ENCODE measurements at regions not wholly inside any gene's neighbourhood (a gene's known extent, or its start where the extent isn't known, plus 50 kb on each side); places are given as distances from the start of the nearest gene placed in this dataset.

- H4K91ac ChIP-seq (replicated peaks; ENCODE audit: insufficient read length, low read length) = no peak overlapping the region
- no peak overlapping the region for H3K27ac ChIP-seq (ENCODE audit: low read depth, low read length)
- H3K4me3 ChIP-seq (ENCODE audit: extremely low read depth in 1 of 4, insufficient read depth in 2 of 4, low read depth in 3 of 4, low read length in 4 of 4) = no peak overlapping the region
- no peak overlapping the region for H3K18ac ChIP-seq (ENCODE audit: extremely low read depth, low read length)
- H3K9ac ChIP-seq (replicated peaks in 1 of 4; ENCODE audit: extremely low read depth in 1 of 4, low read depth in 3 of 4, low read length in 3 of 4) = no peak overlapping the region
- H3K56ac ChIP-seq (replicated peaks; ENCODE audit: insufficient read length, low read depth, low read length) = no peak overlapping the region
- DNase-seq (ENCODE audit: low read depth in 1 of 2, low spot score in 2 of 2) (no peak), FAIRE-seq (no peak)
- no peaks in the 10 kb centered on the region for H3K27me3 ChIP-seq (replicated peaks in 1 of 4; ENCODE audit: control insufficient read depth in 3 of 4, extremely low read depth in 1 of 4, insufficient read depth in 3 of 4, low read length in 3 of 4)
- CTCF ChIA-PET (ENCODE audit: partially characterized antibody) = interaction anchor here (0.6 to 0.8 kb wide), 2 partner anchors 19 to 60 kb away, joined by 3 read pairs; no protein-coding TSS in a partner anchor
- H3K79me1 ChIP-seq (ENCODE audit: low read depth, low read length) = no peaks in the 10 kb centered on the region
- H4K5ac ChIP-seq (ENCODE audit: insufficient read length, low read depth, low read length) = no peak overlapping the region
- no peaks in the 10 kb centered on the region for H3K9me3 ChIP-seq (ENCODE audit: insufficient read depth in 2 of 2, low read depth in 1 of 2, low read length in 1 of 2)
- H3K4me2 ChIP-seq (ENCODE audit: insufficient read depth in 1 of 2, low read depth in 2 of 2, low read length in 2 of 2) = no peak overlapping the region
- H3K4ac ChIP-seq (replicated peaks; ENCODE audit: insufficient read length, low read depth, low read length) = no peak overlapping the region
- H2BK20ac ChIP-seq (ENCODE audit: low read length) = no peak overlapping the region
- POLR2A ChIA-PET (ENCODE audit: partially characterized antibody) = no interaction called here
- no peak overlapping the region for H2BK5ac ChIP-seq (ENCODE audit: low read depth, low read length)
- peaks cover 0 to 61% of the 10 kb centered on the region in 2 experiments; a peak in 2 of 4 replicates for H3K79me2 ChIP-seq (ENCODE audit: control insufficient read depth in 1 of 2, insufficient read depth in 2 of 2, low read length in 2 of 2)
- no peaks in the 10 kb centered on the region for H4K20me1 ChIP-seq (replicated peaks in 1 of 2; ENCODE audit: control insufficient read depth in 1 of 2, insufficient read depth in 2 of 2, low read length in 2 of 2)
- no peak overlapping the region for H2AK5ac ChIP-seq (ENCODE audit: low read depth, low read length)
- no peak overlapping the region for H3K23ac ChIP-seq (ENCODE audit: insufficient read length)
- no peak overlapping the region for H2BK120ac ChIP-seq (replicated peaks; ENCODE audit: low read depth, low read length)
- no peak overlapping the region for H2BK12ac ChIP-seq (ENCODE audit: low read depth, low read length)
- H3K14ac ChIP-seq (ENCODE audit: insufficient read length) = no peak overlapping the region
- peaks cover 0 to 3% (median 1%) of the 10 kb centered on the region in 4 experiments; a peak in 3 of 8 replicates for H3K36me3 ChIP-seq (ENCODE audit: control insufficient read depth in 2 of 4, insufficient read depth in 4 of 4, low read length in 3 of 4)
- H2BK15ac ChIP-seq (ENCODE audit: low read length) = no peak overlapping the region
- no peak overlapping the region for H2AFZ ChIP-seq (ENCODE audit: low read length)
- H4K8ac ChIP-seq (ENCODE audit: extremely low read depth, insufficient read depth, low read length) = no peak overlapping the region
- no peaks in the 10 kb centered on the region for H3K23me2 ChIP-seq (ENCODE audit: low read depth, low read length)
- H3K4me1 ChIP-seq (replicated peaks in 1 of 4; ENCODE audit: control insufficient read depth in 3 of 4, insufficient read depth in 4 of 4, low read length in 3 of 4) = no peaks in the 10 kb centered on the region
- TF ChIP-seq CBX5 (IDR thresholded peaks at IDR 0.05; ENCODE audit: low read depth, low read length) (no peak), POLR2AphosphoS5 (IDR thresholded peaks at IDR 0.05; ENCODE audit: low read depth, low read length) (no peak), SP4 (IDR thresholded peaks at IDR 0.05; ENCODE audit: low read length) (no peak), MAFK (IDR thresholded peaks at IDR 0.05; ENCODE audit: low read depth, low read length) (no peak), RAD21 (IDR thresholded peaks at IDR 0.05 in 1 of 2, conservative IDR thresholded peaks at IDR 0.05 in 1 of 2; ENCODE audit: low read depth in 2 of 2, low read length in 2 of 2) (no peak), CHD2 (IDR thresholded peaks at IDR 0.05; ENCODE audit: low read length) (no peak), ATF2 (IDR thresholded peaks at IDR 0.05; ENCODE audit: low read length) (no peak), CEBPB (IDR thresholded peaks at IDR 0.05; ENCODE audit: low read depth, low read length) (no peak), GTF2F1 (IDR thresholded peaks at IDR 0.05; ENCODE audit: borderline replicate concordance, low read depth, low read length) (no peak), FOSL1 (IDR thresholded peaks at IDR 0.05; ENCODE audit: insufficient read depth, low read depth, low read length) (no peak), RFX5 (IDR thresholded peaks at IDR 0.05; ENCODE audit: borderline replicate concordance, low read depth, low read length) (no peak), TCF12 (IDR thresholded peaks at IDR 0.05; ENCODE audit: low read depth, low read length) (no peak), SIRT6 (IDR thresholded peaks at IDR 0.05; ENCODE audit: low read length) (no peak), SP2 (IDR thresholded peaks at IDR 0.05; ENCODE audit: low read length) (no peak), TAF7 (optimal IDR thresholded peaks at IDR 0.05; ENCODE audit: borderline replicate concordance, low read depth, low read length) (no peak), ASH2L (IDR thresholded peaks at IDR 0.05; ENCODE audit: low read length) (no peak)
These were observed 64.5 kb downstream of the PALS2 start for GRCh38 chr7:24637706-24638105.
